SK-N-MC (cell line): ENCODE measurements at regions not wholly inside any gene's neighbourhood (a gene's known extent, or its start where the extent isn't known, plus 50 kb on each side); places are given as distances from the start of the nearest gene placed in this dataset.

Source experiments
- DNase-seq: peaks from one replicate; pipeline ENCODE4 v3.0.0-alpha.2; 2011; ENCODE audit warnings: low read depth, low spot score
- H3K27ac ChIP-seq: fragments of 200-600 bp; sonication (generic); 2 replicates; pipeline ENCODE4 v1.5.1; 2016; ENCODE audit warnings: mixed run types
- H3K36me3 ChIP-seq: fragments of 200-600 bp; sonication (generic); 2 replicates; pipeline ENCODE4 v1.6.1; 2017; ENCODE audit warnings: antibody characterized with exemption, low read length, mixed read lengths; ENCODE audit not compliant: insufficient read depth
- H3K4me3 ChIP-seq: fragments of 200-600 bp; sonication (generic); 2 replicates; pipeline ENCODE4 v1.5.1; 2016
- H3K9ac ChIP-seq: fragments of 200-600 bp; sonication (generic); 2 replicates; pipeline ENCODE4 v1.8.0; 2017; ENCODE audit warnings: mixed run types, mixed read lengths; ENCODE audit not compliant: insufficient read length
- H3K9me3 ChIP-seq: fragments of 200-600 bp; sonication (generic); 2 replicates; pipeline ENCODE4 v1.6.1; 2017; ENCODE audit warnings: low read depth, mild to moderate bottlenecking, antibody characterized with exemption, low read length, moderate library complexity, mixed read lengths
- EZH2 ChIP-seq: fragments of 200-600 bp; sonication (generic); IDR thresholded peaks from one replicate; pipeline ENCODE4 v1.6.1; 2017; ENCODE audit warnings: antibody characterized with exemption
- FOXP2 ChIP-seq: optimal IDR thresholded peaks from 2 replicates; pipeline ENCODE3; 2011; ENCODE audit warnings: mild to moderate bottlenecking, moderate library complexity; ENCODE audit not compliant: insufficient read depth; ENCODE audit errors: extremely low read length, control extremely low read depth
- POLR2AphosphoS5 ChIP-seq: IDR thresholded peaks from 2 replicates; pipeline ENCODE4 v1.6.1; 2012; ENCODE audit warnings: mild to moderate bottlenecking, low read depth, low read length, borderline replicate concordance

DNA sequence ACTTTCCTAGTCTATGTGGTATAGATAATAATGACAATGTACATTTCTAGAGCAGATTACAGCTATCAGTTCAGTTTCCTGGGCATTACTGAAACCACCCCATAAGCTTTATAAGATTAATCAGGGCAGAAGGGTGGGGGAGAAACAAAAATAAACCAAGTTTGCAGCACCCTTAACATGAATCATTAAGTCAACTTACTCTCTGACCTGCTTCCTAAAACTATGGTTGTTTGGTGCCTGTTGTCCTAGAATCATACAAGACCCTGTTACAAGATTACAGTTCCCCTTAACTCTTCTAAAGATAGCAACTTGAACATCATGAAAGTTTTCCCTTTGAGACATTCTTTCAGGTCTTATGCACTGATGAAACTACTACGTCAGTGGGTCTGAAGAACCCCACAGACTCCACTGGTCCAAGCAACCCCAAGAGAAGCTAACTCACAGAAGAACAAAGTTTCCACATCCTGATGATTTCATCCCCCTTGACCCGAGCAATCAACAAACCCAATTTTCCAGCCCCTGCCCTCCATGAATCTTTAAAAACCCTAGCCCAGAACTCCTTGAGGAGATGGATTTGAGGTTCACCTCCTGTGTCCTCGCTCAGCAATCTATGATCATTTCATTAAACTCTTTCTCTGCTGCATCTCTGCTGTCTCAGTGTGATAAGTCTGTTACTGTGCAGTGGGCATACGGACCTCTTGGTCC lies 336.5 kb downstream of the FOXO1 start:
- DNase-seq, result no peak
- Histone ChIP-seq H3K9me3 (no peaks in the 10 kb centered on the region), H3K36me3 (no peaks in the 10 kb centered on the region), H3K4me3 (no peak overlapping the region), H3K9ac (no peak overlapping the region), H3K27ac (no peak overlapping the region)
- TF ChIP-seq POLR2AphosphoS5 (no peak), FOXP2 (no peak), EZH2 (no peak)

DNA sequence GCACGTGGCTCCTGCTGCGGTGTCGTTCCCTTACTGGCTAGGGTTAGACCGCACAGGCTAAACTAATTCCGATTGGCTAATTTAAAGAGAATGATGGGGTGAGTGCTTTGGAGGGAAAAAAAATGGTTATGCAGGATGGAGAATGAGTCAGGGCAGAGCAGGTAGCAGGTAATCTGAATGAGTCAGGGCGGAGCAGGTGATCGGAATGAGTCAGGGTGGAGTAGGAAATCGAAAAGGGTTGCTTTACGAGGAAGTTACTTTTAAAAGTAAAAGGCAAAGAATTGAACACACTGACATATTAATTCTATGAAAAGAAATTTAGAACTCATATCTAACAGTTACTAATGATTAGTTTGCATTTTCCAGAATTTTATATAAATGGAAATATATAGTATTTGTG lies 335.5 kb downstream of the FOXO1 start:
- Histone ChIP-seq H3K9ac (no peak overlapping the region), H3K27ac (no peak overlapping the region), H3K36me3 (no peaks in the 10 kb centered on the region), H3K4me3 (no peak overlapping the region), H3K9me3 (no peaks in the 10 kb centered on the region)
- DNase-seq, result no peak
- TF ChIP-seq EZH2 (no peak), POLR2AphosphoS5 (no peak), FOXP2 (no peak)

DNA sequence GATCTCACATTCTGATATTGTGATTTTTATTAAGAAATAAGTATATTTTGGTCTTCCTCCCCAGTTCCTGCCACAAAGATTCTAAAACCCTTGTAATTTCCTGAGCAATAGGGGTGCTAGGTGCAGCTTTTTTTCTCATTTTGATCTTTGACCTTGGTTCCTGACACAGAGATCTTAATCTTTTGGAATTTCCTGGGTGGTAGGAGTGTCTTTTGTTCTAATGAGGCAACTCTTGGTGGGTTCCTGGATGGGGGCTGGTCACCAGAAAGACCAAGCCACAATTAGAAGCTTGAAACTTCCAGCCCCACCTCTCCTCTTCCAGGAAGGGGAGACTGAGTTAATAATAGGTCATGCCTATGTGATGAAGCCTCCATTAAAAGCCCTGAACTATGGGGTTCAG lies 334.6 kb downstream of the FOXO1 start:
- TF ChIP-seq POLR2AphosphoS5 (no peak), FOXP2 (no peak), EZH2 (no peak)
- Histone ChIP-seq H3K9ac (no peak overlapping the region), H3K9me3 (no peaks in the 10 kb centered on the region), H3K4me3 (no peak overlapping the region), H3K27ac (no peak overlapping the region), H3K36me3 (no peaks in the 10 kb centered on the region)
- DNase-seq, result no peak

DNA sequence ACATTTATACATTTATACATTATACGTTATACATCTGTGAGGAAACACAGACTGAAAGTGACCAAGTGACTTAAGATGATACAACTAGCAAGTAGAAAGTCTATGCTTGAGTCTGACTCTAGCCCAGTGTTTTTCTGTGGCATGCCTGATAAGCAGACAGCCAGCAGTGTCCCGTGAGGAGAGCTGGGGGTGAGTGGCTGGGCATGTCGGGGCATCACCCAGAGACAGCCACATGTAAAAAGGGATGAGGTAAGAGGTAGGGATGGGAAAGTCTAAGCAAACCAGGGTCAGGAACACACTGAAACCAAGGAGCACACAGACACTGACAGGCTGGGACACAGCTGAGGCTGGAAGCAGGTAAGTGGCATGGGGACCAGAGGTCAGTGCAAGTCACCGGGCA lies 333.2 kb downstream of the FOXO1 start:
- no peak for TF ChIP-seq POLR2AphosphoS5
- no peak for TF ChIP-seq FOXP2
- TF ChIP-seq EZH2, result no peak
- no peaks in the 10 kb centered on the region for H3K36me3 ChIP-seq
- no peak overlapping the region for H3K27ac ChIP-seq
- no peak overlapping the region for H3K4me3 ChIP-seq
- DNase-seq, result no peak
- no peak overlapping the region for H3K9ac ChIP-seq
- H3K9me3 ChIP-seq, result no peaks in the 10 kb centered on the region

DNA sequence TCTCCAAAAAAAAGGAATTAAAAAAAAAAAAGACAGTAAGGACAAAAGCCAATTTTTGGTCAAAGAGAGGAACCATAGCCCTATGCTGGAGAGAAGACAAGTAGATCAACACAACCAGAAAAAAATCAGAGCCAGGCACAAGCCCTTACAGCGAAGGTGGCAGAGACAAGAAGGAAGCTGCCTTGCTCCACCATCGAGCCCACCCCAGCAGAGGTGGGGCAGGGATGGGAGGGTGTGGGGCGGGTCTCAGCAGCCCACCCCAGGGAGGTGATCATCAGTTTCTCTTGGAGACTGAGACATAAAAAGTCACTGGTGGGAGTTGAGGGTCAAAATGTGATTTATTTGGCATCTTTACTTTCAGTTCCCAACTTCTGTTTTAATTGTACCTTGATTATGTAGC lies 332.4 kb downstream of the FOXO1 start:
- Histone ChIP-seq H3K9me3 (no peaks in the 10 kb centered on the region), H3K36me3 (no peaks in the 10 kb centered on the region), H3K9ac (no peak overlapping the region), H3K27ac (no peak overlapping the region), H3K4me3 (no peak overlapping the region)
- TF ChIP-seq EZH2, result no peak
- no peak for TF ChIP-seq POLR2AphosphoS5
- TF ChIP-seq FOXP2, result no peak
- no peak for DNase-seq

DNA sequence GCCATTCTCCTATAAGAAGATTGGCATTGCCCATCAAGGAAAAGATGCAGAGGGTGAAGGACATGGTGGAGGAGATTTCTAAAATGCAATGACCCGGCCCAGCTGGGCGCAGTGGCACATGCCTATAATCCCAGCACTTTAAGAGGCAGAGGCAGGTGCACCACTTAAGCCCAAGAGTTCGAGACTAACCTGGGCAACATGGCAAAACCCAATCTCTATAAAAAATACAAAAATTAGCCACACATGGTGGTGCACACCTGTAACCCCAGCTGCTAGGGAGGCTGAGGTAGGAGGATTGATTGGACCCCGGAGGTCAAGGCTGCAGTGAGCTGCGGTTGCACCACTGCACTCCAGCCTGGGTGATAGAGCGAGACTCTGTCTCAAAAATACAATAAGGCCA lies 331.8 kb downstream of the FOXO1 start:
- no peak for DNase-seq
- no peak for TF ChIP-seq EZH2
- no peak for TF ChIP-seq POLR2AphosphoS5
- no peak for TF ChIP-seq FOXP2

DNA sequence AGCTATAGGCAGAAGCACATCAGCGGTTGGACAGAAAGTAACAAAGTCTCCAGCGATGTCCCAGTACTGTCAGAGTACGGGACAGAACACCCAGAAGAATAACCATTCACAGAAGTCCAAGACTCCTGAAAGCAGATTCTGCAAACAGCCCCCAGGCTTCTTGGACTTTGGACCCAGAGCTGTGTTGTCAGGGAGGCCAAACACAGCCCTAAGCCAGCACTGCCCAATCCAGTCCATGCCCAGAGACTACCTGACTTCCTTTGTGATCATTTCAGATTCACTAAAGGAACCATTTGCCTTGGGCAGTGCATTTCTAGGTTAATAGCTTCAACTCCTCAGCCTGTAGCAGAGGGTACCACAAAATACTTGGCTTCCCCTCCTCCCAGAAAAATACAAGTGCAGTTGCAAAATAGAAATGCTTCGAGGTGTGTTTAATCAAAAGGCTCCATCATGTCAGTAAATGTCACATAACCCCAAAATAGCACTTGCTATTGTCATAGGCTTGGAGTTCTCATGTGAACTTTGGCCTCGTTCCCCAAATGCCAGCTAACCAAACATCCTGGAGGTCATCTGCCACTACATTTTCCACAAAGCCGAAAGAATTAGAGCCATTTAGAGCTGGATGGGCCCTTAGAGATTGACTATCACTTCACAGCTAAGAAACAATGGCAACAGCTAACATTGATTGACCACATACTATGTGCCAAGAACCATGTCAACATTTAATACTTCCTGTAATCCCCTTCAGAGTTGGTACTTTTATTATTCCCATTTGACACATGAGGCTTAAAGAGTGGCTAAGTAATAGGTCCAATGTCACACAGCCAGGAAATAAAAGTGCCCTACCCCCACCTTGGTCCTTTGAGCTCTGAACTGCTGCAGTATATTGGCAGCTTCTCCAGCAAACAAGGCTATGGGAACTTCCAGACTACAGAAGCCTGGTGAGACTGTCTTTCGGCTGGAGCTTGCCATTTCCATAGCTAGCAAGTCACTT lies 329.9 kb downstream of the FOXO1 start:
- TF ChIP-seq EZH2 (no peak), FOXP2 (no peak), POLR2AphosphoS5 (no peak)
- no peak overlapping the region for H3K9ac ChIP-seq
- H3K9me3 ChIP-seq, result no peaks in the 10 kb centered on the region
- no peak overlapping the region for H3K27ac ChIP-seq
- H3K36me3 ChIP-seq, result no peaks in the 10 kb centered on the region
- H3K4me3 ChIP-seq, result no peak overlapping the region
- DNase-seq, result no peak

More for the DNA sequence above, 331.8 kb downstream of the FOXO1 start:
- no peak overlapping the region for H3K9ac ChIP-seq
- H3K36me3 ChIP-seq, result no peaks in the 10 kb centered on the region
- H3K27ac ChIP-seq, result no peak overlapping the region
- no peak overlapping the region for H3K4me3 ChIP-seq
- no peaks in the 10 kb centered on the region for H3K9me3 ChIP-seq

DNA sequence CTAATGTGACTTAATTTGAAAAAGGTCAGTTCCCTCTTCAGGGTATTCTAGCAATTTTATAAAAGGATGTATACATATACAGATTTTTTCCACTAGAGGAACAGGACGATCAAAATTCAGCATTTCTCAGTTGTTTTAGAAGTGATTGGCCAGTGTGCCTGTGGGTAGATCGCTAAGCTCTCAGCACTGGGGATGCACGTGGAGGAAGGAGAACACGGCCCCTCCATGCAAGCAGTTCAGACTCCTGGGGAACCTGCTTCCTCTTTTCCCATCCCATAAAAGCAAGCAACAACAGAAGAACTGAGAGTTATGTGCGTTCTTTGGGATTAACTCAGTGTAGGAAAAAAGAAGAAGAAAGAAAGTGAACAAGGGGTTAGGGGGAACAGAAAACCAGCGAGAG lies 328.8 kb downstream of the FOXO1 start:
- no peak for TF ChIP-seq POLR2AphosphoS5
- TF ChIP-seq EZH2, result no peak
- TF ChIP-seq FOXP2, result no peak

DNA sequence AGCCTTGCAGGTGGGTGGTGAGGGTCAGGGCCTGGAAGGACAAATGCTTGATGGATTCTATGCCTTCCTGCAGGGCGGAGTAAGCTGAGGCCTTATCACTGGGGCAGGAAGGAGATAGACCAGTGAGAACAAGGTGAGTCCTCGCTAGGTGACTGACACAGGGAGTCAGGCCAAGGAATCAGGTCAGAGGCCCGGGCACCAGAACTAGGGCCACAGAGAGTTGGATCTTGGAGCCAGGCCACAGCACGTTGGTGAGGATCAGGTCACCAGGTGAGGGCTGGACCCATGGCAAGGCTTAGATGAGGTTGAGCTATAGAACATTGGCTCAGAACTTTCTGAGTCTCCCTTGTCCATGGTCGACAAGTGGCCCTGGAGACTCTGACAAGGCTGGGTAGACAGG lies 328.2 kb downstream of the FOXO1 start:
- H3K27ac ChIP-seq, result no peak overlapping the region
- TF ChIP-seq EZH2, result no peak
- no peak for TF ChIP-seq FOXP2
- no peak for TF ChIP-seq POLR2AphosphoS5
- DNase-seq, result no peak
- no peaks in the 10 kb centered on the region for H3K36me3 ChIP-seq
- no peak overlapping the region for H3K9ac ChIP-seq
- no peaks in the 10 kb centered on the region for H3K9me3 ChIP-seq
- H3K4me3 ChIP-seq, result no peak overlapping the region

More for the DNA sequence above, 328.8 kb downstream of the FOXO1 start:
- Histone ChIP-seq H3K27ac (no peak overlapping the region), H3K36me3 (no peaks in the 10 kb centered on the region), H3K9ac (no peak overlapping the region), H3K9me3 (no peaks in the 10 kb centered on the region), H3K4me3 (no peak overlapping the region)
- no peak for DNase-seq
